22Rv1 (cell line): ENCODE measurements at regions not wholly inside any gene's neighbourhood (a gene's known extent, or its start where the extent isn't known, plus 50 kb on each side); places are given as distances from the start of the nearest gene placed in this dataset.

Experiments used
- H3K27ac ChIP-seq: fragments of 450-650 bp; 2 replicates; pipeline ENCODE4 v1.5.1; 2017
- ZFX ChIP-seq: fragments of 450-650 bp; IDR thresholded peaks from 2 replicates; pipeline ENCODE4 v1.6.1; 2017; ENCODE audit warnings: antibody characterized with exemption, borderline replicate concordance
- TF ChIP-seq, protein P1 (sequence below): fragments of 450-650 bp; IDR thresholded peaks from 2 replicates; pipeline ENCODE4 v1.5.1; 2017; ENCODE audit warnings: mild to moderate bottlenecking

DNA sequence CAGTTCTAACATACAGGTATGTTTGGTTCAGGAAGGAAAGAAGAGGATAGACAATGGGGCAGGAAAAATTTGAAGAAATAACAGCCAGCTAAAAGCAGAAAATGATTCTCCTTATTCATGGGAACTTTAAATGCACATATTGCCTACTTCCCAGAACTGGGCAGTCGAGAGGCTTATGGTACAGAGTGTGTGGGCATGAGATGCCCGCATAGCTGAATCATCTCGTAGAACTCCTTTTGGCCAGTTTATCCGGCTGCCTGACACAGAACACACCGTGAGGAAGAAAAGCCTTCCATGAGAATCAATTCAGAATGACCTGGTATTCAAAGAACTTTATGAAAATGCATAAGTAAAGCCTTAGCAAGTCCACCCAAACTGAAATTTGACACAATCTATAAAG is 471.6 kb downstream of the SH2D4B start:
- H3K27ac ChIP-seq: no peak overlapping the region

DNA sequence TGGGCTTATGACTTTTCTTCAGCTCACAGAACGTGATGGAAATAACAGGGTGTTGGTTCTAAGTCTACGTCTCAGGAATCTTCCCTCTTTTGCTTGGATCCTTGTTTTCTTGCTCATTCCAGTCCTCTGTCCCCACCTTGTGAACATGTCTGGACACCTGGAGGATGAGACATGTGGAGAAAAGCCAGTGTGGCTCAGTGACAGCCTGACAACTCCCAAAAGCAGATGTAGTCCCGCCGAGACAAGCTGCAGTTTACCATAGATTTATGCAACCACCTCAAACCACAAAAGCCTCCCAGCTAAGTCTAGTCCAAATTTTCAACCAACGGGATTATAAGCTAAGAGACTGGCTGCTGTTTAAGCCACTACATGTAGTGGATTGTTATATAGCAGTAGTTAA is 476.1 kb downstream of the SH2D4B start:
- no peak overlapping the region for H3K27ac ChIP-seq
- no peak for TF ChIP-seq ZFX
- TF ChIP-seq, protein P1, sequence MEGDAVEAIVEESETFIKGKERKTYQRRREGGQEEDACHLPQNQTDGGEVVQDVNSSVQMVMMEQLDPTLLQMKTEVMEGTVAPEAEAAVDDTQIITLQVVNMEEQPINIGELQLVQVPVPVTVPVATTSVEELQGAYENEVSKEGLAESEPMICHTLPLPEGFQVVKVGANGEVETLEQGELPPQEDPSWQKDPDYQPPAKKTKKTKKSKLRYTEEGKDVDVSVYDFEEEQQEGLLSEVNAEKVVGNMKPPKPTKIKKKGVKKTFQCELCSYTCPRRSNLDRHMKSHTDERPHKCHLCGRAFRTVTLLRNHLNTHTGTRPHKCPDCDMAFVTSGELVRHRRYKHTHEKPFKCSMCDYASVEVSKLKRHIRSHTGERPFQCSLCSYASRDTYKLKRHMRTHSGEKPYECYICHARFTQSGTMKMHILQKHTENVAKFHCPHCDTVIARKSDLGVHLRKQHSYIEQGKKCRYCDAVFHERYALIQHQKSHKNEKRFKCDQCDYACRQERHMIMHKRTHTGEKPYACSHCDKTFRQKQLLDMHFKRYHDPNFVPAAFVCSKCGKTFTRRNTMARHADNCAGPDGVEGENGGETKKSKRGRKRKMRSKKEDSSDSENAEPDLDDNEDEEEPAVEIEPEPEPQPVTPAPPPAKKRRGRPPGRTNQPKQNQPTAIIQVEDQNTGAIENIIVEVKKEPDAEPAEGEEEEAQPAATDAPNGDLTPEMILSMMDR: no peak

More for the DNA sequence above, 471.6 kb downstream of the SH2D4B start:
- TF ChIP-seq, protein P1: no peak

DNA sequence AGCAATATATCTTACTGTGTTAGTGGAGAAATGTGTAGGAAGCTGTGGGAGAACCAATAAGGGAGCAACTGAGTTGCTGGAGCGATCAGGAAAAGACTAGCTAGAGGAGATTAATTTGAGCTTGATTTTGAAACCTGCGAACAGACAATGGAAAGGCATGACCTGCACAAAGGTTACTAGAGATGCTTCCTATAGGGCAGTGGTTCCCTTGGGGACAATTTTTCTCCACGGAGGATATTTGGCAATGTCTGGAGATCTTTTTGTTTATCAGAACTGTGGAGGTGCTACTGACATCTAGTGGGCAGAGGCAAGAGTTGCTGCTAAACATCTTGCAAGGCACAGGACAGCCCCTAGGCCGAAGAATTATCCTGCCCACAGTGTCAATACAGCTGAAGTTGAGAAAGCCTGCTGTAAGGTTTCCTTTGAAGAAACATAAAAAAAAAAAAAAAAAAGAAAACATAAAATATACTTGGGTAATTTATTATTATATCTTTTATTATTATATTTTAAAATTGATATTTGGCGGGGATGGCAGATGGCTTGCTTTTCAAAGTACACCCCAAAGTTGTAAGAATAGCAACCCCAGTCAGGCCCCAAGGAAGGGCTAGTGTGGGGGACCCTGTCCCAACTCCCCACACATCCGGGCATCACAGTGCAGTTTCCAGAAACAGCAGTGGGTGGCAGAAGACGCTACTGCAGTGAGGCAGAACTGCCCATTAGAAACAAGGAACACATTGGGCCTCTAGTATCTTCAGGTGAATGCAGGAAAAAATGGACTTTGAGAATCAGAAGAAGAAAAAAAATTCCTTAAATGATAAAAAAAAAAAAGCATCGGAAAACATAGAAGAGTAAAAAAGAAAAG is 481.6 kb downstream of the SH2D4B start:
- peak overlapping the region; percentile 55 for H3K27ac ChIP-seq
- TF ChIP-seq ZFX: no peak
- TF ChIP-seq, protein P1: peak; percentile 85

DNA sequence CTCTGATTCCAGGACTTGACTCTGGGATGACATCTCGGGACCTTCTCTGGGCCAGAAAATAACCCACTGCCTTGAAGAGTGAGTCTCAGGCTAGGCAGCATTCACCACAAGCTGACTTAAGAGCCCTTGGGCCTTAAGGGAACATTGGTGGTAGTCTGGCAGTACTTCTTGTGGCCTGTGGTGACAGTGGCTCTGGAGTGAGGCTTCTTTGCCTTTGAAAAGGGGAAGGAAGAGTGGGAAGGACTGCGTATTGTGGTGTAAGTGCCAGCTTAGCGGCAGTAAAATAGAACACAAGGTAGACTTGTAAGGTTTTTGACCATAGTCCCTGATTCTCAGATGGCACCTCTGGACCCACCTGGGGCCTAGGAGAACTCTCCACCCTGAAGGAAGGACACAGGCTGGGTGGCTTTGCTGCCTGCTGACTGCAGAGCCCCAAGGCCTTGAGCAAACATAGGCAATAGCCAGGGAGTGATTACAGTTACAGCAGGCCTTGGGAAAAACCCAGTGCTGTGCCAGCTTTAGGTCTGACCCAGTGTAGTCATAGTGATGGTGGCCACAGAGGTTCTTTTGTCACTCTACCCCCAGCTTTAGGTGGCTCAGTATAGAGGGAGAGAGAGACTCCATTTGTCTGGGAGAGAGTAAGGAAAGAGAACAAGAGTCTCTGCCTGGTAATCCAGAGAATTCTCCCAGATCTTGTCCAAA is 483.9 kb downstream of the SH2D4B start:
- H3K27ac ChIP-seq: no peak overlapping the region
- TF ChIP-seq ZFX: no peak
- TF ChIP-seq, protein P1: no peak

DNA sequence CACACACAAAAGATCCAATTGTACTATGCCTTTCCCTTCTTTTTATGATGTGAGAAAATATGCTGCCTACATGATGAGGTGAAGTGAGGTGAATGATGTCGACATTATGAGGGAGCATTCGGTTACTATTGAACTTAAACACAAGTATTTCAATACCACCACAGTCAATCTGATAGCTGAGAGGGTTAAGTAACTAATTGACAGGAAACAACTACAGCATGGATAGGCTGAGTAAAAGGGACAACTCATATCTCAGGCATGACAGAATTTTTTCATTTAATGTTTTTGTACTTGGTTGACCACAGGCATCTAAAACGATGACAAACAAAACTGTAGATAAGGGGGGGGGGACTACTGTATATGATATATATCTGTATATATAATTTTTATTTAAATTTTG is 488.9 kb downstream of the SH2D4B start:
- TF ChIP-seq ZFX: no peak
- TF ChIP-seq, protein P1: no peak
- H3K27ac ChIP-seq: no peak overlapping the region

DNA sequence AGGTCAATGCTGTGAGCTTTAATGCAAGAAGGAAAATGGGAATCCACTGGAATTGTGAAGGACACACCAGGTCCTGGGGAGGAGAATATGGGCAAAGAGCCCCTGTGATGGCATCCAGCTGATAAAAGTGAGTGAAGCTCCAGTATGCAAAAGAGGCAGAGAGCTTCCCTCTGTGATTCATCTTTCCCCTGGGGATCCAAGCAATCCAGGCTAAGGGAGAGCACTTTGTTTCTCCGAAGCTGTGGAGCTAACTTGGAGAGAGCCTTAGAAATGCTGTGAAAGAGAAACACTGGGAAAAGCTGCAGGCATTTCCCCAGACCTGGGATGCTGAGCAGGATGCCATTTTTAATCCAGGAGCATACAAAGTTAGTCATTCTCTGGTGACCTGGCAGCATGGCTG is 489.5 kb downstream of the SH2D4B start:
- TF ChIP-seq, protein P1: no peak
- TF ChIP-seq ZFX: no peak
- no peak overlapping the region for H3K27ac ChIP-seq

DNA sequence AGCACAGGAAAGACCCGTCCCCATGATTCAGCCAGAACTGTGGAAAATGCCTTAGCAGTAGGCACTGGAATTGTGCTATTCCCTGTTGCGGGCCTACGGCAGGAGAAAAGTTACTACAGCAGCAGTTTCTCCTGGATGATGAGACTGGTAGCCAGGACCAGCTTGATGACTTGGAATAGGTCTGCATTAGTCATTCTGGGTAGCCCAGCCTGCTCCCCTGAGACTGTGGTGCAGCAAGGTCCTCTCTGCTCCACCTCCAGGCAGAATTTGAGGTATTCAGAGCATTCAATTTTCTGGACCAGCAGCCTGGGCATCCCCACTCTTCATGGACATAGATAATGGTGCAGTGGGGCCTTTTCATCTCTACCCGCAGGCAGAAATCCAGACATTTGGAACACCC is 490.0 kb downstream of the SH2D4B start:
- TF ChIP-seq, protein P1: no peak
- no peak for TF ChIP-seq ZFX
- no peak overlapping the region for H3K27ac ChIP-seq
